Ishikawa (cell line): ENCODE measurements at regions not wholly inside any gene's neighbourhood (a gene's known extent, or its start where the extent isn't known, plus 50 kb on each side); places are given as distances from the start of the nearest gene placed in this dataset.

ENCODE experiments used
- EP300 ChIP-seq: IDR thresholded peaks from 2 replicates; pipeline ENCODE4 v1.6.1; 2012; ENCODE audit warnings: borderline replicate concordance
- FOXM1 ChIP-seq: IDR thresholded peaks from 2 replicates; pipeline ENCODE4 v1.6.1; 2012; ENCODE audit warnings: low read depth, borderline replicate concordance
- NFIC ChIP-seq: IDR thresholded peaks from 2 replicates; pipeline ENCODE4 v1.6.1; 2012
- TAF1 ChIP-seq: IDR thresholded peaks from 2 replicates; pipeline ENCODE4 v1.6.1; 2012; ENCODE audit warnings: low read depth, mild to moderate bottlenecking
- TCF12 ChIP-seq: IDR thresholded peaks from 2 replicates; pipeline ENCODE4 v1.6.1; 2012; ENCODE audit warnings: low read depth
- YY1 ChIP-seq: IDR thresholded peaks from 2 replicates; pipeline ENCODE4 v1.6.1; 2012; ENCODE audit warnings: low read depth

- TF ChIP-seq NFIC (no peak), YY1 (no peak), TCF12 (no peak), FOXM1 (no peak), EP300 (no peak), TAF1 (no peak)
These were observed 309.9 kb upstream of the NOX3 start for GRCh38 chr6:155765275-155766194.
